Osteoblast (primary cell): ENCODE measurements at regions not wholly inside any gene's neighbourhood (a gene's known extent, or its start where the extent isn't known, plus 50 kb on each side); places are given as distances from the start of the nearest gene placed in this dataset.

Experiments used
- DNase-seq: peaks from one replicate; pipeline ENCODE4 v3.0.0; 2011; ENCODE audit warnings: low spot score, mixed read lengths; ENCODE audit not compliant: insufficient read length; ENCODE audit errors: missing footprints
- H2AFZ ChIP-seq: 2 replicates; pipeline ENCODE4 v1.6.0; 2011; ENCODE audit warnings: mild to moderate bottlenecking, low read length
- H3K27ac ChIP-seq: 2 replicates; pipeline ENCODE4 v1.5.1; 2011; ENCODE audit warnings: mild to moderate bottlenecking, low read depth, low read length, moderate library complexity
- H3K27me3 ChIP-seq: 2 replicates; pipeline ENCODE4 v1.6.0; 2012; ENCODE audit warnings: mild to moderate bottlenecking, control low read depth, inconsistent platforms, low read length, moderate library complexity; ENCODE audit not compliant: insufficient read depth
- H3K36me3 ChIP-seq: 2 replicates; pipeline ENCODE4 v1.5.1; 2011; ENCODE audit warnings: mild to moderate bottlenecking, low read length, control low read depth, moderate library complexity; ENCODE audit not compliant: insufficient read depth
- H3K4me1 ChIP-seq: 2 replicates; pipeline ENCODE4 v1.5.1; 2011; ENCODE audit warnings: mild to moderate bottlenecking, low read length, control low read depth, moderate library complexity; ENCODE audit not compliant: insufficient read depth
- H3K4me2 ChIP-seq: 2 replicates; pipeline ENCODE4 v1.6.0; 2011; ENCODE audit warnings: mild to moderate bottlenecking, low read length; ENCODE audit not compliant: insufficient read depth
- H3K4me3 ChIP-seq: fragments of 200-600 bp; sonication (generic); 3 replicates; pipeline ENCODE4 v1.5.1; 2012; ENCODE audit warnings: mild to moderate bottlenecking, low read length, inconsistent platforms; ENCODE audit not compliant: insufficient read depth
- H3K79me2 ChIP-seq: 2 replicates; pipeline ENCODE4 v1.6.0; 2012; ENCODE audit warnings: mild to moderate bottlenecking, low read length, control low read depth, inconsistent platforms; ENCODE audit not compliant: insufficient read depth
- H3K9me3 ChIP-seq: 2 replicates; pipeline ENCODE4 v1.5.1; 2011; ENCODE audit warnings: low read depth, low read length, control low read depth
- H4K20me1 ChIP-seq: 2 replicates; pipeline ENCODE4 v1.6.0; 2012; ENCODE audit warnings: mild to moderate bottlenecking, low read length, control low read depth; ENCODE audit not compliant: insufficient read depth
- CTCF ChIP-seq: IDR thresholded peaks from 2 replicates; pipeline ENCODE4 v1.5.1; 2011; ENCODE audit warnings: mild to moderate bottlenecking, low read depth, low read length, moderate library complexity; ENCODE audit errors: extremely low read depth

GRCh38 chr22:49091917-49092545 lies 735.6 kb downstream of the BRD1 start:
- no peak for TF ChIP-seq CTCF
- H3K27me3 ChIP-seq: no peaks in the 10 kb centered on the region
- no peak overlapping the region for H3K27ac ChIP-seq
- H3K4me1 ChIP-seq: no peaks in the 10 kb centered on the region
- no peaks in the 10 kb centered on the region for H3K36me3 ChIP-seq
- peak; percentile 60 for DNase-seq
- H4K20me1 ChIP-seq: no peaks in the 10 kb centered on the region
- H3K9me3 ChIP-seq: no peaks in the 10 kb centered on the region
- no peaks in the 10 kb centered on the region for H3K79me2 ChIP-seq
- no peak overlapping the region for H3K4me3 ChIP-seq
- H3K4me2 ChIP-seq: no peak overlapping the region
- H2AFZ ChIP-seq: no peak overlapping the region

GRCh38 chr22:49091451-49091850 lies 736.2 kb downstream of the BRD1 start:
- DNase-seq: peak; percentile 66
- Histone ChIP-seq H3K4me2 (no peak overlapping the region), H3K27me3 (no peaks in the 10 kb centered on the region), H3K36me3 (no peaks in the 10 kb centered on the region), H4K20me1 (no peaks in the 10 kb centered on the region), H3K27ac (no peak overlapping the region), H3K4me3 (no peak overlapping the region), H3K9me3 (no peaks in the 10 kb centered on the region), H3K79me2 (no peaks in the 10 kb centered on the region), H2AFZ (no peak overlapping the region), H3K4me1 (no peaks in the 10 kb centered on the region)
- TF ChIP-seq CTCF: no peak

GRCh38 chr22:49090853-49091135 lies 736.9 kb downstream of the BRD1 start:
- no peak for TF ChIP-seq CTCF
- H3K4me2 ChIP-seq: no peak overlapping the region
- no peaks in the 10 kb centered on the region for H3K4me1 ChIP-seq
- no peaks in the 10 kb centered on the region for H3K79me2 ChIP-seq
- H4K20me1 ChIP-seq: no peaks in the 10 kb centered on the region
- H3K36me3 ChIP-seq: no peaks in the 10 kb centered on the region
- DNase-seq: no peak
- H3K9me3 ChIP-seq: no peaks in the 10 kb centered on the region
- no peaks in the 10 kb centered on the region for H3K27me3 ChIP-seq
- no peak overlapping the region for H3K27ac ChIP-seq
- no peak overlapping the region for H3K4me3 ChIP-seq
- no peak overlapping the region for H2AFZ ChIP-seq

GRCh38 chr22:49090061-49090852 lies 737.4 kb downstream of the BRD1 start:
- DNase-seq: peak; percentile 75
- H3K4me1 ChIP-seq: no peaks in the 10 kb centered on the region
- H4K20me1 ChIP-seq: no peaks in the 10 kb centered on the region
- H3K36me3 ChIP-seq: no peaks in the 10 kb centered on the region
- no peak overlapping the region for H3K4me3 ChIP-seq
- no peak overlapping the region for H3K27ac ChIP-seq
- H3K27me3 ChIP-seq: no peaks in the 10 kb centered on the region
- no peak for TF ChIP-seq CTCF
- no peak overlapping the region for H3K4me2 ChIP-seq
- no peaks in the 10 kb centered on the region for H3K79me2 ChIP-seq
- no peaks in the 10 kb centered on the region for H3K9me3 ChIP-seq
- H2AFZ ChIP-seq: no peak overlapping the region
